B cell (primary cell): ENCODE measurements at regions not wholly inside any gene's neighbourhood (a gene's known extent, or its start where the extent isn't known, plus 50 kb on each side); places are given as distances from the start of the nearest gene placed in this dataset.
"Not testable (repeated sequence)": the region's sequence is repeated elsewhere in the genome, so short reads cannot be mapped to it uniquely, and the experiment has no call there.

Experiments
- ATAC-seq: fragments of 200-7000 bp; cut with Tn5 transposase; one replicate; pipeline ENCODE4 v1.10.0; 2021; ENCODE audit warnings: low read depth, mild to moderate bottlenecking, moderate number of reproducible peaks, moderate library complexity
- CTCF ChIA-PET: fragments of 350-600 bp; sonication (Branson Sonifier 250); formaldehyde crosslinking; loops from one replicate; lab custom pipeline; 2021; ENCODE audit warnings: antibody characterized with exemption, inconsistent platforms; lab: Charles Lee
- POLR2A ChIA-PET: fragments of 350-600 bp; sonication (Branson Sonifier 250); formaldehyde crosslinking; loops from one replicate; lab custom pipeline; 2021; ENCODE audit warnings: antibody characterized with exemption; lab: Charles Lee
- DNase-seq: peaks from one replicate; pipeline ENCODE4 v3.0.0; 2013
- H2AFZ ChIP-seq: 2 replicates; pipeline ENCODE4 v1.6.1; 2012; ENCODE audit warnings: mild to moderate bottlenecking, low read depth, low read length; ENCODE audit not compliant: insufficient read depth, poor library complexity, severe bottlenecking
- H3K27ac ChIP-seq, 2 donors: 1 replicate in 1 of 2; 2 replicates in 1 of 2; pipeline ENCODE4 v1.5.1; 2012 to 2013; ENCODE audit warnings: low read length in 2 of 2, mild to moderate bottlenecking in 2 of 2, moderate library complexity in 1 of 2
- H3K27me3 ChIP-seq, 4 experiments: fragments of 200-600 bp in 1 of 4; sonication (generic) in 1 of 4; replicated peaks in 1 of 4; 1 replicate in 2 of 4; 2 replicates in 2 of 4; pipeline versions ENCODE4 v1.6.1 to v1.7.0; 2013 to 2016; ENCODE audit warnings: low read length in 3 of 4, mild to moderate bottlenecking in 2 of 4, mixed read lengths in 1 of 4, moderate library complexity in 1 of 4; ENCODE audit not compliant: insufficient read depth in 4 of 4, control insufficient read depth in 3 of 4; ENCODE audit errors: control extremely low read depth in 1 of 4
- H3K36me3 ChIP-seq, 2 experiments: replicated peaks in 1 of 2; 1 replicate in 1 of 2; 2 replicates in 1 of 2; pipeline versions ENCODE4 v1.6.1 to v1.7.1; 2013; ENCODE audit warnings: low read length in 1 of 2; ENCODE audit not compliant: insufficient read depth in 2 of 2, control insufficient read depth in 1 of 2; ENCODE audit errors: control extremely low read depth in 1 of 2, extremely low read depth in 1 of 2
- H3K4me1 ChIP-seq, 2 donors: fragments of 200-600 bp in 1 of 2; sonication (generic) in 1 of 2; 1 replicate in 1 of 2; 2 replicates in 1 of 2; pipeline versions ENCODE4 v1.5.1 to v1.6.1; 2013 to 2017; ENCODE audit warnings: low read length in 2 of 2; ENCODE audit not compliant: control insufficient read depth in 2 of 2, insufficient read depth in 2 of 2
- H3K4me2 ChIP-seq: replicated peaks from 2 replicates; pipeline ENCODE3; 2012; ENCODE audit warnings: mild to moderate bottlenecking, low read depth, low read length; ENCODE audit not compliant: poor library complexity, severe bottlenecking
- H3K4me3 ChIP-seq, 5 experiments: fragments of 200-600 bp in 1 of 5; sonication (generic) in 1 of 5; 1 replicate in 3 of 5; 2 replicates in 2 of 5; pipeline versions ENCODE4 v1.5.1 to v1.7.0; 2011 to 2016; ENCODE audit warnings: low read length in 4 of 5, mild to moderate bottlenecking in 4 of 5, low read depth in 2 of 5, control low read depth in 1 of 5, moderate library complexity in 1 of 5; ENCODE audit not compliant: insufficient read depth in 1 of 5; ENCODE audit errors: control extremely low read depth in 1 of 5, extremely low read depth in 1 of 5
- H3K79me2 ChIP-seq: fragments of 200-600 bp; sonication (generic); one replicate; pipeline ENCODE4 v1.6.0; 2016; ENCODE audit warnings: low read length; ENCODE audit not compliant: control insufficient read depth, insufficient read depth
- H3K9ac ChIP-seq: fragments of 200-600 bp; sonication (generic); 2 replicates; pipeline ENCODE4 v1.6.1; 2017; ENCODE audit warnings: mild to moderate bottlenecking, low read length, moderate library complexity
- H3K9me3 ChIP-seq, 3 donors: one replicate each; pipeline versions ENCODE4 v1.6.1 to v1.7.1; 2013; ENCODE audit warnings: low read length in 2 of 3; ENCODE audit not compliant: control insufficient read depth in 2 of 3, insufficient read depth in 1 of 3; ENCODE audit errors: control extremely low read depth in 1 of 3
- H4K20me1 ChIP-seq: 2 replicates; pipeline ENCODE4 v1.6.0; 2012; ENCODE audit warnings: mild to moderate bottlenecking, low read length; ENCODE audit not compliant: insufficient read depth, control insufficient read depth, poor library complexity, severe bottlenecking
- H3K27ac Mint-ChIP-seq: one replicate; pipeline ENCODE4 v1.8.0; 2021; ENCODE audit warnings: mixed read lengths
- H3K27me3 Mint-ChIP-seq: one replicate; pipeline ENCODE4 v1.8.0; 2021; ENCODE audit warnings: mixed read lengths
- H3K4me1 Mint-ChIP-seq: one replicate; pipeline ENCODE4 v1.8.0; 2021; ENCODE audit warnings: mixed read lengths
- H3K4me3 Mint-ChIP-seq: one replicate; pipeline ENCODE4 v1.8.0; 2021; ENCODE audit warnings: mixed read lengths
- H3K9me3 Mint-ChIP-seq: one replicate; pipeline ENCODE4 v1.8.0; 2022; ENCODE audit warnings: mixed read lengths; ENCODE audit not compliant: insufficient read depth
- WGBS: methylation state at CpG from one replicate; pipeline ENCODE4 v1.1.5; 2013; ENCODE audit warnings: missing lambda C conversion rate; ENCODE audit not compliant: insufficient coverage; 5-methylcytosine and 5-hydroxymethylcytosine counted together
- intact Hi-C: fragments of 100-400 bp; cut with micrococcal nuclease; formaldehyde crosslinking; loops from one replicate; pipeline ENCODE4 v1.10.0; 2022

GRCh38 chr16:29212084-29213027 is 194.2 kb downstream of the NPIPB11 start:
- H3K4me1 Mint-ChIP-seq, intact Hi-C loops, H3K4me2 ChIP-seq, CTCF ChIA-PET, H3K9me3 Mint-ChIP-seq, H2AFZ ChIP-seq, H3K4me3 Mint-ChIP-seq, H3K27ac Mint-ChIP-seq, ATAC-seq, DNase-seq, H3K4me3 ChIP-seq, H3K79me2 ChIP-seq, H3K9ac ChIP-seq, POLR2A ChIA-PET, H3K27ac ChIP-seq, H4K20me1 ChIP-seq, H3K36me3 ChIP-seq, H3K27me3 Mint-ChIP-seq, H3K27me3 ChIP-seq, H3K9me3 ChIP-seq, H3K4me1 ChIP-seq: not testable (repeated sequence)
- 94% methylated on average over 9 of the region's 21 CpGs for WGBS

DNA sequence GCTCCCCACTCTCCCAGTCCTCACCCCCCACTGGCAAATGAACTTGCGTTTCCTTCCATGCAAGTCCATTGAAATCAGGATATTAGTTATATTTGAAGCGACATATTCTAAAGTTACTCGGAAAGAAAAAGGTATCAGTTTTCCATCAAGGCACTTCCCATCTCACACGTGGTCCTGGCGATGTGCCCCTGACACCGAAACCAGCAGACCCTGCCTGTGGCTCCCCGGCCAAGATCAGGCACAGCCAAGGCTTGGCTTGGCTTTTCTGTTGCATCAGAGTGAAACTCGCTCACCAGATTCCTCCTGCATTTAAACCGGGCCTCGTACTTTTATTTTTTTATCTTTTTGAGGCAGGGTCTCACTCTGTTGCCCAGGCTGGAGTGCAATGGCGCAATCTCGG is 195.1 kb downstream of the NPIPB11 start:
- H2AFZ ChIP-seq, H3K79me2 ChIP-seq, H3K4me1 ChIP-seq, H3K27ac Mint-ChIP-seq, H3K4me3 ChIP-seq, H3K27me3 Mint-ChIP-seq, H3K27me3 ChIP-seq, intact Hi-C loops, CTCF ChIA-PET, DNase-seq, POLR2A ChIA-PET, H3K4me1 Mint-ChIP-seq, H3K9me3 ChIP-seq, H3K4me3 Mint-ChIP-seq, ATAC-seq, H3K36me3 ChIP-seq, H3K9me3 Mint-ChIP-seq, H3K27ac ChIP-seq, H3K4me2 ChIP-seq, H3K9ac ChIP-seq, H4K20me1 ChIP-seq: not testable (repeated sequence)
- WGBS: 99% methylated on average over 7 of the region's 12 CpGs

DNA sequence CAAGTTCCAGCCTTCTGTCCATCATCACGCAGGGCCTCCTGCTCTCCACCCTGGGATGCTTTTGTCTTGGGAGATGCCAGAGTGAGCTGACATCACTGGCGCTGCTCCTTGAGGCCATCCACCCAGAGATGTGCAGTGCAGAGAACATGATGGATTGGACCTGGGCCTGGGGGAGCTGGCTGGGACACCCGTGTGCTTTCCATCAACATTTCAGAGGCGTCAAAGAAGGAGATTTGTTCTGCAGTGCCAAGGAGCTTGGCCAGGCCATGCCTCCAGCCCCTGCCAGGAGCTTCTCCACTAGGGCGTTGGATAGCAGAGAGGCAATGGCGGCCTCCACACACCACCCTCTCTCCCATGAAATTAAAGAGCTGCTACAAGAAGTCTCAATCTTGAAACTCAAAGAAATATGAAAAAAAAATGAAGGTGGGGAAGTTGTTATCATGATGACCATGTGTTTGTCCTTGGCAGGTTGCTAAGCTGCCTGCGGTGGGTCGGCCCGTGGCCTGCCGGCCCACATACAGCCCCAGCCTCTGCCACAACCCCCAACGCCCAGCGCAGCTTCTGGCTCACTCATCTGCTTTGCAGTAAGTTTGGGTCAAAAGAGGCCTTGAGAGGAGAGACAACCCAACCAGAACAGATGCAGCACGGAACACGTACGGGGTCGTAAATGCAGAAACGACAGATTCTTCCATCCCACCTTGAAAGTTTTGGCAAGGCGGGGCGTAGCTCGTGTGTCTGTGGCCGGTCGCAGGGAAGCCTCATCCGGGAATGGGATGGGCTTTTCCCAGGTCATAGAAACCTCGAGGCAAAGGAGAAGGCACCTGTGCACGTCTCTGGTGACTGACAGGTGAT is 196.0 kb downstream of the NPIPB11 start:
- H3K36me3 ChIP-seq, ATAC-seq, H3K79me2 ChIP-seq, CTCF ChIA-PET, H4K20me1 ChIP-seq, H3K9ac ChIP-seq, H3K4me3 ChIP-seq, H3K4me1 ChIP-seq, H3K27me3 Mint-ChIP-seq, H3K27ac ChIP-seq, H3K27ac Mint-ChIP-seq, POLR2A ChIA-PET, H3K9me3 ChIP-seq, H3K4me2 ChIP-seq, H3K4me3 Mint-ChIP-seq, DNase-seq, H2AFZ ChIP-seq, H3K9me3 Mint-ChIP-seq, H3K4me1 Mint-ChIP-seq, intact Hi-C loops, H3K27me3 ChIP-seq: not testable (repeated sequence)
- WGBS: no CpG with 5 or more reads among the region's 25 CpGs
